MG63 (cell line): ENCODE measurements at regions not wholly inside any gene's neighbourhood (a gene's known extent, or its start where the extent isn't known, plus 50 kb on each side); places are given as distances from the start of the nearest gene placed in this dataset.

Experiments used
- DNase-seq: peaks from one replicate; pipeline ENCODE4 v3.0.0-alpha.2; 2020
- H3K27me3 ChIP-seq: fragments of 250-450 bp; sonication (Bioruptor Pico); 2 replicates; pipeline ENCODE4 v1.5.1; 2020; ENCODE audit warnings: mild to moderate bottlenecking, moderate library complexity
- H3K36me3 ChIP-seq: fragments of 250-450 bp; sonication (Bioruptor Pico); 2 replicates; pipeline ENCODE4 v1.5.1; 2020; ENCODE audit warnings: mild to moderate bottlenecking, moderate library complexity
- H3K4me3 ChIP-seq: fragments of 250-450 bp; sonication (Bioruptor Pico); 2 replicates; pipeline ENCODE4 v1.5.1; 2020; ENCODE audit warnings: mild to moderate bottlenecking, moderate library complexity
- H3K9me3 ChIP-seq: fragments of 250-450 bp; sonication (Bioruptor Pico); 2 replicates; pipeline ENCODE4 v1.5.1; 2020; ENCODE audit warnings: mild to moderate bottlenecking, moderate library complexity

DNA sequence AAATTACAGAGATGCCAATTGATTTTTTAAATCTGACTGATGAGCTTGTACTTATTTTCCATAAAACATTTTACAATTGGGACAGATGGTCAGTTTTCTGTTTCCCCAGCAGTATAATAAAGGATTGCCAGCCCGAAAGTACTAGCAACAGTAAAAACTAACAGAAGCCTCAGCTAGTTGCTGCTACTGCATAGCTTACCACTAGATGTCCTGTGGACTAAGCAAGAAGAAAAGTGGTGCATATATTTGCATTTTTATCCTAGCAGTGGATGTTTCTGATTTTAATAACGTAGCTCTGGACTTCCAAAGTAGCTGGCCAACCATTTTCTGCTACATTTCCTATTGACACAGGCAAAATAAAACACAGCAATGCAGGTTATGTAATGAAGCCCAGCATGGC, 241.5 kb downstream of the BARHL2 start:
- Histone ChIP-seq H3K36me3 (no peaks in the 10 kb centered on the region), H3K27me3 (no peaks in the 10 kb centered on the region), H3K9me3 (no peaks in the 10 kb centered on the region), H3K4me3 (no peak overlapping the region)
- DNase-seq, result no peak

- Histone ChIP-seq H3K27me3 (no peaks in the 10 kb centered on the region), H3K36me3 (no peaks in the 10 kb centered on the region), H3K4me3 (no peak overlapping the region), H3K9me3 (no peaks in the 10 kb centered on the region)
- DNase-seq, result no peak
Observed at GRCh38 chr1:90474731-90475130, 242.4 kb downstream of the BARHL2 start.

DNA sequence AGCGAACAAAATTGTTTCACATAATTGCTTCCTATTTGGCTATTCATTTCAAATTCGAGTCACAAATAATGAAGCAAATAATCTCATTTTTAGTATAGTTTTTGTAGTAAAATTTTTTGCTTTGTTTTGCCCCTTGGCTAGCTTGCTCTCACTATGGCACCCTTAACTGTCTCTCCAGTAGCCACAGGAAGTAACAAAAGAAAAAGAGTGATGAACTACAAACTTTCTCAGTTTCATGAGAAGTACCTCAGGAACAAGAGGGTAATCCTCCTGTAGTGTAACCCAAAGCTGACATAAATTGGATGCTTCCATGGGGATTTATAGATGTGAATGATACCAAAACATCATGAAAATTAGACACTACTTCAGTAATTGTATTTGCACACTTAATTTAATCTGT, 242.9 kb downstream of the BARHL2 start:
- Histone ChIP-seq H3K9me3 (no peaks in the 10 kb centered on the region), H3K4me3 (no peak overlapping the region), H3K36me3 (no peaks in the 10 kb centered on the region), H3K27me3 (no peaks in the 10 kb centered on the region)
- DNase-seq, result no peak

- H3K27me3 ChIP-seq, result no peaks in the 10 kb centered on the region
- no peak overlapping the region for H3K4me3 ChIP-seq
- no peak for DNase-seq
- no peaks in the 10 kb centered on the region for H3K9me3 ChIP-seq
- H3K36me3 ChIP-seq, result no peaks in the 10 kb centered on the region
Observed at GRCh38 chr1:90472775-90473174, 244.3 kb downstream of the BARHL2 start.

GRCh38 chr1:90459570-90459969, 257.5 kb downstream of the BARHL2 start:
- H3K36me3 ChIP-seq, result no peaks in the 10 kb centered on the region
- H3K27me3 ChIP-seq, result no peaks in the 10 kb centered on the region; the same call in 1 of the 2 replicates
- DNase-seq, result no peak
- no peak overlapping the region for H3K4me3 ChIP-seq
- H3K9me3 ChIP-seq, result no peaks in the 10 kb centered on the region

DNA sequence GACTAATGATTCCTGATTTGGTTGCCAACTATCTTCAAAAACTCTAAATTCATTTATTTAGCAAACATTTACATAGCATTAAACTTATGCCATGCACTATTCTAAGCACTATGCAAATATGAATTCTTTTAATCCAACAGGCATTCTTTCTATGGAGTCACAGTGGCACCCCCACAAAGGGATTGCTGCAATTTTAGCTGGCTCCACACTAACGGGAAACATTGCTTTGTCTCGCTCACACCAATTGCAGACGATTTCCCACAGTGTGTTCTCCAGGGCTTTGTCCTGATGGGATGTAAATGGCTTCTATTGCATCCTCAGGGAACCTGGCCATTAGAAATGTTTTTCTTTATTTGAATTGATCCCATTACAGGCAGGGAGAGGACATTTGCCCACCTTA, 259.1 kb downstream of the BARHL2 start:
- no peak overlapping the region for H3K4me3 ChIP-seq
- no peaks in the 10 kb centered on the region; the same call in 1 of the 2 replicates for H3K27me3 ChIP-seq
- H3K36me3 ChIP-seq, result no peaks in the 10 kb centered on the region
- no peak for DNase-seq
- H3K9me3 ChIP-seq, result no peaks in the 10 kb centered on the region

GRCh38 chr1:90452491-90452890, 264.6 kb downstream of the BARHL2 start:
- H3K9me3 ChIP-seq, result no peaks in the 10 kb centered on the region
- H3K27me3 ChIP-seq, result no peaks in the 10 kb centered on the region; the same call in 1 of the 2 replicates
- no peak overlapping the region for H3K4me3 ChIP-seq
- no peaks in the 10 kb centered on the region for H3K36me3 ChIP-seq
- no peak for DNase-seq

GRCh38 chr1:90443354-90443753, 273.7 kb downstream of the BARHL2 start:
- no peaks in the 10 kb centered on the region for H3K27me3 ChIP-seq
- no peaks in the 10 kb centered on the region for H3K36me3 ChIP-seq
- no peaks in the 10 kb centered on the region for H3K9me3 ChIP-seq
- no peak overlapping the region for H3K4me3 ChIP-seq
- no peak for DNase-seq

DNA sequence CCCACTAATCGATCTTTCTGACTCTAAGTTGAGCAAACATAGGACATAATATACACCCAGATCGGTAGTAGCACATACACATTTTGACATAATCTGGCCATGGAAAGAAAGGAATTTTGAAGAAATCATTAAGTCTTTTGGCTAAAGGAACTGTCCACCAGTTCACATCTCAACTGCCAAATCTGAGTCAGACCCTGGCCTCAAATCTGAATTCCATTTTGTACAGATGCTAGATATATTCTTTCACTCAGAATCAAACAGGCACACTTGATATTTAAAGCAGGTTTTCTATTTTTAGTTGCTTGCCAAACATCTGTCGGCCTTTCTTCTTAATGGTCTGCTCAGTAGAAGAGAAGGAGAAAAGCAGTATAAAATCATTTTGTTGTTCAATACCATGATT, 281.8 kb downstream of the BARHL2 start:
- peak; percentile 37 for DNase-seq
- no peaks in the 10 kb centered on the region for H3K36me3 ChIP-seq
- no peaks in the 10 kb centered on the region for H3K27me3 ChIP-seq
- no peak overlapping the region for H3K4me3 ChIP-seq
- H3K9me3 ChIP-seq, result no peaks in the 10 kb centered on the region

GRCh38 chr1:90434460-90434859, 282.6 kb downstream of the BARHL2 start:
- no peaks in the 10 kb centered on the region for H3K27me3 ChIP-seq
- no peak overlapping the region for H3K4me3 ChIP-seq
- H3K9me3 ChIP-seq, result no peaks in the 10 kb centered on the region
- no peaks in the 10 kb centered on the region for H3K36me3 ChIP-seq
- DNase-seq, result no peak

GRCh38 chr1:90417126-90417525, 300.0 kb downstream of the BARHL2 start:
- DNase-seq, result no peak
- no peaks in the 10 kb centered on the region for H3K27me3 ChIP-seq

DNA sequence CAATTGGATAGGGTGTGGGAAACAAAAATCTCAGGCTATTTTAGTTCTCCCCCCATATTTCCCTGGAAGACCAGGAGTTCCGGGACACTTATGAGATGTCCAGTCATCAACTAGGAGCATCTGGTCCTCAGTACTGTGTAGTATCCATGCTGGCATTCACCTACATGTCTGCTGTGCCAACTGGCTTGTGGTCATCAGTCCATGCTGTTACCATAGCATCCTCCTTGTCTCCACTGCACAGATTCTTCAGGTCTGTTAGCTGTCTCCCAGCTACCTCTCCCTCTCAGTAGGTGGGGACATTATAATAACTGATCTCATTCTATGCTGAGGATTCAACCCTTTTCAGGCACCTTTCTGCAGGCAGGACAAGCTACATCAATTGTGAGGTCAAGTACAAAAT, 302.9 kb downstream of the BARHL2 start:
- DNase-seq, result no peak
- Histone ChIP-seq H3K9me3 (peaks cover 3% of the 10 kb centered on the region; the same call in 1 of the 2 replicates), H3K27me3 (no peaks in the 10 kb centered on the region), H3K36me3 (no peaks in the 10 kb centered on the region), H3K4me3 (no peak overlapping the region)

More at GRCh38 chr1:90417126-90417525, 300.0 kb downstream of the BARHL2 start:
- Histone ChIP-seq H3K9me3 (peaks cover 3% of the 10 kb centered on the region; the same call in 1 of the 2 replicates), H3K36me3 (no peaks in the 10 kb centered on the region), H3K4me3 (no peak overlapping the region)

DNA sequence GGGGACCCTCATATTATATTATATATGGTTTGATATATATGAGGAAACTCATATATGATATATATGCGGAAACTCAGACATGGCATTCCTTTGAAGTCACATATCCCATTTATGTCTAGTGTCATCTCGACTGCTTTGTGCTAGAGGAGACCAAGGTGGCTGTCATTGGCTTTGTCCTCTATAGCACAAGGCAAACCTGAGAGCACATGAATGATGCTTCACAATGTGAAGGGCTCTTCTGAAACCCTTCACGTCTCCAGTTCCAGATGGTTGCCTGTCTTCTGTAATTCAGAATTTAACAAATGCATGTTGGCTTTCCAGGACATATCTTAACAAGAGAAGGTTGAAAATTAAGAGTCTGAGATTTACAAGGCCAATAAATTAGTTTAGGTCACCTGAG, 303.6 kb downstream of the BARHL2 start:
- Histone ChIP-seq H3K4me3 (no peak overlapping the region), H3K36me3 (no peaks in the 10 kb centered on the region), H3K9me3 (peaks cover 3% of the 10 kb centered on the region; the same call in 1 of the 2 replicates), H3K27me3 (no peaks in the 10 kb centered on the region)
- no peak for DNase-seq

- DNase-seq, result no peak
- H3K9me3 ChIP-seq, result peaks cover 3% of the 10 kb centered on the region; the same call in 1 of the 2 replicates
- no peaks in the 10 kb centered on the region for H3K27me3 ChIP-seq
- H3K4me3 ChIP-seq, result no peak overlapping the region
- H3K36me3 ChIP-seq, result no peaks in the 10 kb centered on the region
Observed at GRCh38 chr1:90412563-90412962, 304.5 kb downstream of the BARHL2 start.

- H3K9me3 ChIP-seq, result peaks cover 3% of the 10 kb centered on the region; the same call in 1 of the 2 replicates
- DNase-seq, result no peak
Observed at GRCh38 chr1:90411185-90411584, 305.9 kb downstream of the BARHL2 start.

DNA sequence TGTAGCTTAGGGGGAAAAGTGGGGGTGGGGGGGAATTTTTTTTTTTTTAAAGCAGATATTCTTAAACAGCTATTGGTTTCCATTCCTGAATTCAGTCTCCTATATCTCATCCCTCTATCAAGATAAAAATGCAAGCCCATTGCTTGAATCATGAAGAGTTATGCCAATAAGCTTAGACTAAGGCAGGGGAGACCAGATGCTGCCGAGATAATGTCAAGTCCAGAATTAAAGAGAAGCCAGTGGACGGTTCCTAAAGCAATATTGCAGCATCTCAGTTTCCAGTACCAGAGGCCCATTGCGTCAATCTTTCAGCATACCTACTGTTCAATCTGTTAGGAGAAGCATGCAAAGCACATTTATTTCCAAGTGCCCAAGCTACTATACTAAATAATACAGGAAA, 309.4 kb downstream of the BARHL2 start:
- DNase-seq, result no peak
- H3K36me3 ChIP-seq, result no peaks in the 10 kb centered on the region
- no peaks in the 10 kb centered on the region for H3K9me3 ChIP-seq
- no peak overlapping the region for H3K4me3 ChIP-seq
- no peaks in the 10 kb centered on the region for H3K27me3 ChIP-seq

More at GRCh38 chr1:90411185-90411584, 305.9 kb downstream of the BARHL2 start:
- Histone ChIP-seq H3K27me3 (no peaks in the 10 kb centered on the region), H3K4me3 (no peak overlapping the region), H3K36me3 (no peaks in the 10 kb centered on the region)

DNA sequence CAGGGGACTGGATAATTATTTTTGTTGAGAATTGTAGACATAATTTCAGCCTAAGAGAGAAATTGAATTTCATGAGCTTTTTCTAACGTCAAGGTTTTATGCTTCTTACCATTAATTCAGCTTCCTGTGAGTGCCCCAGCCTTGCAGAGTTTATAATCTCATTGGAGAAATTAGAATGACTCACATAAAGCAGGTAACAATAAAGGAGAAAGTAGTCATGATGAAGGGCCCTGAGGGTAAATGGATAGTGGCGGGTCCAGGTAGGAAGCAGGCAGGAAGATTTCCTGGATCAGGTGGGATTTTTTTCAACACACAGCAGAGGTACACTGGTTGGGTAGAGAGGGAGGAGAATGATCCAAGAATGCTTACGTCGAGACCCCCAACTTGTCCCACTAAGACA, 311.4 kb downstream of the BARHL2 start:
- no peak for DNase-seq
- H3K4me3 ChIP-seq, result no peak overlapping the region
- H3K36me3 ChIP-seq, result no peaks in the 10 kb centered on the region
- no peaks in the 10 kb centered on the region; the same call in 1 of the 2 replicates for H3K9me3 ChIP-seq
- H3K27me3 ChIP-seq, result no peaks in the 10 kb centered on the region

- DNase-seq, result peak; percentile 90
- no peaks in the 10 kb centered on the region for H3K27me3 ChIP-seq
Observed at GRCh38 chr1:90402893-90403849, 313.9 kb downstream of the BARHL2 start.

More at GRCh38 chr1:90402893-90403849, 313.9 kb downstream of the BARHL2 start:
- H3K9me3 ChIP-seq, result no peaks in the 10 kb centered on the region; the same call in 1 of the 2 replicates
- no peaks in the 10 kb centered on the region for H3K36me3 ChIP-seq
- no peak overlapping the region for H3K4me3 ChIP-seq
